ENCODE measurements at regions not wholly inside any gene's neighbourhood (a gene's known extent, or its start where the extent isn't known, plus 50 kb on each side); places are given as distances from the start of the nearest gene placed in this dataset.

DNA sequence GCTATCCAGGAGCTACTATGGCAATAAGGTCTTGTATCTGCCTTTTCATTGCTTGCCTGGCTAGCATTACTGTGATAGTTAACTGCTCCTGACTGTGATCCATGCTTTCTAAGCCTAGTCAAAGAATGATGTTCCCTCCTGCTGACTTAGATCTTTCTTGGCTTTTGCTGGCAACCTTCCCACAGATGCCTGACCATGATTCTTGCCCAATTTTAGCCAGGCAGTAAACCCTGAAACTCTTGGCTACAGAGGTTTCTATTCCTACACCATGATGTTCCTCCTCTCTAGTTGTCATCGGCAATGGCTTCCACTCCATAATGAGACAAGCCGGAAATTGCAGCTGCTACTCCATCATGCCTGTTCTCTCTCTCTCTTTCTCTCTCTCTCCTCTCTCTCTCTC, 238.1 kb downstream of the HAO1 start:
- Mint-ChIP-seq H3K27ac (no peak overlapping the region), H3K27me3 (ENCODE audit: insufficient read depth) (no peaks in the 10 kb centered on the region), H3K36me3 (ENCODE audit: low read depth) (no peaks in the 10 kb centered on the region), H3K4me1 (ENCODE audit: low read depth) (no peaks in the 10 kb centered on the region), H3K4me3 (no peak overlapping the region), H3K9me3 (peaks cover 10% of the 10 kb centered on the region)
- TF ChIP-seq, protein P1, sequence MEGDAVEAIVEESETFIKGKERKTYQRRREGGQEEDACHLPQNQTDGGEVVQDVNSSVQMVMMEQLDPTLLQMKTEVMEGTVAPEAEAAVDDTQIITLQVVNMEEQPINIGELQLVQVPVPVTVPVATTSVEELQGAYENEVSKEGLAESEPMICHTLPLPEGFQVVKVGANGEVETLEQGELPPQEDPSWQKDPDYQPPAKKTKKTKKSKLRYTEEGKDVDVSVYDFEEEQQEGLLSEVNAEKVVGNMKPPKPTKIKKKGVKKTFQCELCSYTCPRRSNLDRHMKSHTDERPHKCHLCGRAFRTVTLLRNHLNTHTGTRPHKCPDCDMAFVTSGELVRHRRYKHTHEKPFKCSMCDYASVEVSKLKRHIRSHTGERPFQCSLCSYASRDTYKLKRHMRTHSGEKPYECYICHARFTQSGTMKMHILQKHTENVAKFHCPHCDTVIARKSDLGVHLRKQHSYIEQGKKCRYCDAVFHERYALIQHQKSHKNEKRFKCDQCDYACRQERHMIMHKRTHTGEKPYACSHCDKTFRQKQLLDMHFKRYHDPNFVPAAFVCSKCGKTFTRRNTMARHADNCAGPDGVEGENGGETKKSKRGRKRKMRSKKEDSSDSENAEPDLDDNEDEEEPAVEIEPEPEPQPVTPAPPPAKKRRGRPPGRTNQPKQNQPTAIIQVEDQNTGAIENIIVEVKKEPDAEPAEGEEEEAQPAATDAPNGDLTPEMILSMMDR (IDR thresholded peaks at IDR 0.05): no peak
- no peak for DNase-seq

- H3K9me3 Mint-ChIP-seq: peaks cover 10% of the 10 kb centered on the region
- no peaks in the 10 kb centered on the region for H3K4me1 Mint-ChIP-seq (ENCODE audit: low read depth)
- H3K27ac Mint-ChIP-seq: no peak overlapping the region
- no peaks in the 10 kb centered on the region for H3K36me3 Mint-ChIP-seq (ENCODE audit: low read depth)
- DNase-seq: no peak
- H3K4me3 Mint-ChIP-seq: no peak overlapping the region
- TF ChIP-seq, protein P1 (IDR thresholded peaks at IDR 0.05): no peak
- H3K27me3 Mint-ChIP-seq (ENCODE audit: insufficient read depth): no peaks in the 10 kb centered on the region
These were observed 236.7 kb downstream of the HAO1 start for GRCh38 chr20:7703551-7703961.

- no peaks in the 10 kb centered on the region for H3K27me3 Mint-ChIP-seq (ENCODE audit: insufficient read depth)
- no peaks in the 10 kb centered on the region for H3K4me1 Mint-ChIP-seq (ENCODE audit: low read depth)
- no peak for DNase-seq
- no peak overlapping the region for H3K27ac Mint-ChIP-seq
- TF ChIP-seq, protein P1 (IDR thresholded peaks at IDR 0.05): no peak
- no peaks in the 10 kb centered on the region for H3K36me3 Mint-ChIP-seq (ENCODE audit: low read depth)
- H3K4me3 Mint-ChIP-seq: no peak overlapping the region
- peaks cover 10% of the 10 kb centered on the region for H3K9me3 Mint-ChIP-seq
These were observed 236.3 kb downstream of the HAO1 start for GRCh38 chr20:7703996-7704395.

DNA sequence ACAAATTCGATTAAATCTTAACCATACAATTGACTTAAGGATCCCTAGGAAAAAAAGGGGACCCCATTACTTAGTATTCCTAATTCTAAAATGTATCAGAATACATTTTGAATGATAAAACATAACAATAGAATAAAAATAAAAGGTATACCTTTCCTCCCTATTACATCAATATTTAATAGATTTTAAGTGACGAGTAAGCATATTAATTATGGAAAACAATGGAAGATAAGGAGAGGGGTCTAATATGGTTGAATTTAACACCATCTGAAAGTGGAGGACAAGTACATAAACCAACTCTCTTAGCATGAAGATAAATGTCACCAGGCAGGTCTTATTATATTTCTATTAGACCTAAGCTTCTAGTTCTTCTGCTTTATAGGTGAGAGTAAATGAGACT, 232.1 kb downstream of the HAO1 start:
- no peaks in the 10 kb centered on the region for H3K36me3 Mint-ChIP-seq (ENCODE audit: low read depth)
- DNase-seq: no peak
- H3K4me3 Mint-ChIP-seq: no peak overlapping the region
- no peaks in the 10 kb centered on the region for H3K27me3 Mint-ChIP-seq (ENCODE audit: insufficient read depth)
- H3K4me1 Mint-ChIP-seq (ENCODE audit: low read depth): no peaks in the 10 kb centered on the region
- no peak overlapping the region for H3K27ac Mint-ChIP-seq
- H3K9me3 Mint-ChIP-seq: peaks cover 5% of the 10 kb centered on the region
- TF ChIP-seq, protein P1 (IDR thresholded peaks at IDR 0.05): no peak

DNA sequence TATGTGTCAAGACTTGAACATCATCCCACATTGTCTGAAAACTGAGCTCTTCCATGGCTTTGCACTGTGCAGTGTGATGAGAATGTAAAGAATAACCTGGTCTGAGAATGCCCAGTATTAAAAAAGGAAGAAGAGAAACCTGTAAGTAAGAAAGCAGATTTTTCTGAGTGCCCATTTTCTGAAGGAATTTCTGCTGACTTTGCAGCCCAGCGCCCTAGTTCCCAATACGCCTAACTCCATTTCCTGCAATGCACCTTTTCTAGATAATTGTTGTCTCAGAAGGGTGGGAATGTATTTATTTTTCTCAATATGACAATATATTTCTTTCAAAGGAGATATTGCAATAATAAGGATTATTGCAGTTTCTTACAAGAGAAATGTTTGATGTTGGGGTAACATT, 231.5 kb downstream of the HAO1 start:
- Mint-ChIP-seq H3K27ac (no peak overlapping the region), H3K4me1 (ENCODE audit: low read depth) (no peaks in the 10 kb centered on the region), H3K4me3 (no peak overlapping the region), H3K27me3 (ENCODE audit: insufficient read depth) (no peaks in the 10 kb centered on the region), H3K9me3 (peaks cover 5% of the 10 kb centered on the region), H3K36me3 (ENCODE audit: low read depth) (no peaks in the 10 kb centered on the region)
- DNase-seq: no peak
- TF ChIP-seq, protein P1 (IDR thresholded peaks at IDR 0.05): no peak

DNA sequence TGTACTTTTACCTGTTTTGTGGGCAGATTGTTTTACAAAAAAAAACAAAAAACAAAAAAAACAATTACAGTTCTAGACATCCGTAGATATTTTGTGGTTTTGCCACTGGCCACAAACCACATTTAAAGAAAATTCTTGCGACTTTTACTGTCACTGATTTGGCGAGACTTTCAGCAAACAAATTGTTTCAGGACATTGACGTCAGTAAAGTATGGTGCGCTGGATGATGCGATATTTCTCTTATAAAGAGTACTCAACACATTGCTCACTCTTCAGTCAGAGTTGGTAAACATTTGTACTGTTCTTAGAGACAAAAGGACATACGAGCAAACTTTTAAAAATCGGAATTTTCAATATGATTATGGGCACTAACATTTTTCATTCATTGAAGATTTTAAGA, 229.8 kb downstream of the HAO1 start:
- no peak for DNase-seq
- no peak overlapping the region for H3K4me3 Mint-ChIP-seq

More for the DNA sequence above, 229.8 kb downstream of the HAO1 start:
- Mint-ChIP-seq H3K27ac (no peak overlapping the region), H3K9me3 (peaks cover 5% of the 10 kb centered on the region), H3K27me3 (ENCODE audit: insufficient read depth) (no peaks in the 10 kb centered on the region), H3K4me1 (ENCODE audit: low read depth) (no peaks in the 10 kb centered on the region), H3K36me3 (ENCODE audit: low read depth) (no peaks in the 10 kb centered on the region)
- TF ChIP-seq, protein P1 (IDR thresholded peaks at IDR 0.05): no peak

All from HFFc6 (cell line).